Renal cortical epithelial cell (primary cell): ENCODE measurements at regions not wholly inside any gene's neighbourhood (a gene's known extent, or its start where the extent isn't known, plus 50 kb on each side); places are given as distances from the start of the nearest gene placed in this dataset.

ENCODE experiments used
- DNase-seq: peaks from one replicate; pipeline ENCODE4 v3.0.0-alpha.2; 2011; ENCODE audit warnings: low read depth

GRCh38 chr10:63708421-63708820, 187.2 kb downstream of the REEP3 start:
- DNase-seq = no peak

- no peak for DNase-seq
These were observed 189.5 kb downstream of the REEP3 start for GRCh38 chr10:63710703-63711102.

- DNase-seq = no peak
These were observed 190.2 kb downstream of the REEP3 start for GRCh38 chr10:63711361-63711760.

- DNase-seq = peak; percentile 93
These were observed 190.9 kb downstream of the REEP3 start for GRCh38 chr10:63711867-63712716.

GRCh38 chr10:63712717-63713115, 191.5 kb downstream of the REEP3 start:
- DNase-seq = no peak

GRCh38 chr10:63713191-63714144, 192.3 kb downstream of the REEP3 start:
- peak; percentile 61 for DNase-seq

GRCh38 chr10:63716016-63716580, 194.9 kb downstream of the REEP3 start:
- no peak for DNase-seq

- DNase-seq = peak; percentile 68
These were observed 196.0 kb downstream of the REEP3 start for GRCh38 chr10:63717027-63717715.

- DNase-seq = peak; percentile 67
These were observed 196.8 kb downstream of the REEP3 start for GRCh38 chr10:63718006-63718405.

- DNase-seq = no peak
These were observed 197.2 kb downstream of the REEP3 start for GRCh38 chr10:63718421-63718820.

GRCh38 chr10:63719226-63719856, 198.1 kb downstream of the REEP3 start:
- peak; percentile 66 for DNase-seq

GRCh38 chr10:63720072-63720537, 198.9 kb downstream of the REEP3 start:
- DNase-seq = peak; percentile 63

- no peak for DNase-seq
These were observed 199.5 kb downstream of the REEP3 start for GRCh38 chr10:63720676-63721075.

- DNase-seq = peak; percentile 20
These were observed 201.3 kb downstream of the REEP3 start for GRCh38 chr10:63722537-63722936.

GRCh38 chr10:63723320-63723719, 202.1 kb downstream of the REEP3 start:
- no peak for DNase-seq

- DNase-seq = no peak
These were observed 202.5 kb downstream of the REEP3 start for GRCh38 chr10:63723741-63724140.

- DNase-seq = no peak
These were observed 203.7 kb downstream of the REEP3 start for GRCh38 chr10:63724922-63725321.

- no peak for DNase-seq
These were observed 205.7 kb downstream of the REEP3 start for GRCh38 chr10:63726867-63727266.

GRCh38 chr10:63727636-63728035, 206.4 kb downstream of the REEP3 start:
- no peak for DNase-seq

- DNase-seq = no peak
These were observed 214.1 kb downstream of the REEP3 start for GRCh38 chr10:63735305-63735704.

- DNase-seq = peak; percentile 94
These were observed 217.2 kb downstream of the REEP3 start for GRCh38 chr10:63738410-63738809.
